ENCODE measurements at regions not wholly inside any gene's neighbourhood (a gene's known extent, or its start where the extent isn't known, plus 50 kb on each side); places are given as distances from the start of the nearest gene placed in this dataset.
A peak's percentile ranks its signal among the peaks of the same experiment; 100 is the strongest.

DNA sequence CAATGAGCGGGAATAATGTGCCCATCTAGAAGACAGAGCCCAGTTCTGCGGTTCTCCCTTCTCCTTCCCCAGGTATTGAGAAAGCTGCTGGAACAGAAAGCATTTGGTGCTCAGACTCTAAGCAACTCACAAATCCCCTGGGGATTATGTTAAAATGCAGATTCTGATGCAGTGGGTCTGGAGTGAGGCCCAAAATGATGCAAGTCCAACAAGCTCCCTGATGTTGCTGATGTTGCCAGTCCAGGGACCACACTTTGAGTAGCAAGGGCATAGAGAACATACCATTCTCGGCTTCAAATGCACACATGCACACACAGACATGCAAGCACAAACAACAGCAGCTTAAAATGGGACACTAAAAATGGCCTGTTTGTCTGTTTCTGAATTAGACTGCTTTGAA lies 274.8 kb upstream of the NCKAP5 start:
- Histone ChIP-seq H3K27ac (ENCODE audit: low read depth in 1 of 2, low read length in 1 of 2) (no peak overlapping the region), H3K27me3 (ENCODE audit: control insufficient read depth in 2 of 2, insufficient read depth in 1 of 2, low read length in 1 of 2) (peaks cover 2 to 4% of the 10 kb centered on the region in 2 donors), H3K36me3 (ENCODE audit: control insufficient read depth in 2 of 2, insufficient read depth in 2 of 2, low read length in 1 of 2) (no peaks in the 10 kb centered on the region), H3K9me3 (ENCODE audit: control insufficient read depth in 2 of 2, insufficient read depth in 1 of 2, low read length in 1 of 2) (no peaks in the 10 kb centered on the region), H3K4me1 (ENCODE audit: control insufficient read depth in 2 of 2, insufficient read depth in 2 of 2, low read length in 2 of 2) (no peaks in the 10 kb centered on the region), H3K4me3 (ENCODE audit: low read length in 2 of 2) (no peak overlapping the region)
- no peak for DNase-seq (ENCODE audit: low read depth in 6 of 9, low spot score in 9 of 9)
- WGBS: 92% methylated on average over 3 of the region's 3 CpGs

- 91% methylated on average over 6 of the region's 6 CpGs for WGBS
- Histone ChIP-seq H3K27ac (ENCODE audit: low read depth in 1 of 2, low read length in 1 of 2) (no peak overlapping the region), H3K36me3 (ENCODE audit: control insufficient read depth in 2 of 2, insufficient read depth in 2 of 2, low read length in 1 of 2) (no peaks in the 10 kb centered on the region), H3K9me3 (ENCODE audit: control insufficient read depth in 2 of 2, insufficient read depth in 1 of 2, low read length in 1 of 2) (no peaks in the 10 kb centered on the region), H3K4me1 (ENCODE audit: control insufficient read depth in 2 of 2, insufficient read depth in 2 of 2, low read length in 2 of 2) (no peaks in the 10 kb centered on the region), H3K27me3 (ENCODE audit: control insufficient read depth in 2 of 2, insufficient read depth in 1 of 2, low read length in 1 of 2) (peaks cover 2 to 4% of the 10 kb centered on the region in 2 donors), H3K4me3 (ENCODE audit: low read length in 2 of 2) (no peak overlapping the region)
- DNase-seq (ENCODE audit: low read depth in 6 of 9, low spot score in 9 of 9): peak in 1 of 9 donors; percentile 3
Observed at GRCh38 chr2:133843551-133843950, 275.3 kb upstream of the NCKAP5 start.

DNA sequence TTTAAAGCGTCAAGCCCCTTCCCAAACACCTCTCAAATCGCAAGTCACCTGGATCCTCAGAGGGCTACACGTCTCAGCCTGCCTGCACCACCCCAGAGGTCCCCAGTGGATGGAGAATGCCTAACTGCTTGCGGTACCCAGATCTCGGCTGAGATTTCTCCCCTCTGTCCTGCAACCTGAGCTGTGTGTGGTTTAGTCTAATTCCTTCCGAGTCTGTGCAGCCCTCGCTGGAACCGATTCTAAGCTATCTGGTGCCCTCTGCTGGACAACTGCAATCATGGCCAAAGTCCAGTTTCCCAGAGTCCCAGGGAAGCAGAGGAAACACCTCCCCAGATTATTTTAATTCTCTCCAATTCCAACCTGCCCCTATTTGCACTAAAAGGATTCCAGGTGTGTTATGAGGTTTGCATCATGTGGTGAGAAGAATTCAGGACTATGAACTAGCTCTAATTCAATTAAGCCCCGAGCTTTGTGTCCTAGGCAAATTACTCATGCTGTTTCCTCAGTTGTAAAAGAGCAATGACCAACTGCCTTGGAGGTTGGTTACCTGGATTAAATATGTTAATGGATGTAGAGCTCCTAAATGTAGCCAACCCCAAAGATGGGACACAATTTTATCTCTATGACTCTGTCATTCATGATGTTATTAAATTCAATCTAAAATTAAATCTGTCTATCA lies 276.1 kb upstream of the NCKAP5 start:
- no peaks in the 10 kb centered on the region for H3K36me3 ChIP-seq (ENCODE audit: control insufficient read depth in 2 of 2, insufficient read depth in 2 of 2, low read length in 1 of 2)
- DNase-seq (ENCODE audit: low read depth in 6 of 9, low spot score in 9 of 9): peak; percentile 14 to 73 (median 33)
- WGBS: 33% methylated on average over 9 of the region's 9 CpGs

DNA sequence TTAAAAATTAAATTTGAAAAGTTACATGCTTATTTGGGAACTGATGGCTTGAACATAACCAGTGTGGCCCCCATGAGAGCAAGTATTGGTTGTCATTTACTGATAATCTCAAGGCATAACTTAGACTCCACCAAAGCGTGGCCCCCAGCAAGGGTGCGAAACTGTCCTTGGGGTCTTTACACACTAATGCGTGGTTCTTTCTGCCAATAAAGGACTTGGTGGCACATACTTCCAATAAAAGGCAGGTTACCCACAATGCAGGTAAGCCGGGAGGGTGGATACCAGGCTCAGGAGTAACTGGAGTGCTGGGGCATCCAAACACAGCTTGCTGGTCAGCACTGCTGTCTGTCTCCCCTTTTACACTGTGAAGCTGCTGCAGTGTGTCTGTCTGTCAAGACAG lies 278.2 kb upstream of the NCKAP5 start:
- Histone ChIP-seq H3K4me3 (ENCODE audit: low read length in 2 of 2) (no peak overlapping the region), H3K9me3 (ENCODE audit: control insufficient read depth in 2 of 2, insufficient read depth in 1 of 2, low read length in 1 of 2) (no peaks in the 10 kb centered on the region), H3K36me3 (ENCODE audit: control insufficient read depth in 2 of 2, insufficient read depth in 2 of 2, low read length in 1 of 2) (no peaks in the 10 kb centered on the region), H3K27ac (ENCODE audit: low read depth in 1 of 2, low read length in 1 of 2) (no peak overlapping the region), H3K4me1 (ENCODE audit: control insufficient read depth in 2 of 2, insufficient read depth in 2 of 2, low read length in 2 of 2) (no peaks in the 10 kb centered on the region), H3K27me3 (ENCODE audit: control insufficient read depth in 2 of 2, insufficient read depth in 1 of 2, low read length in 1 of 2) (peaks cover 2 to 4% of the 10 kb centered on the region in 2 donors)
- 94% methylated on average over 4 of the region's 4 CpGs for WGBS
- DNase-seq (ENCODE audit: low read depth in 6 of 9, low spot score in 9 of 9): no peak

More for the DNA sequence above, 276.1 kb upstream of the NCKAP5 start:
- Histone ChIP-seq H3K4me3 (ENCODE audit: low read length in 2 of 2) (no peak overlapping the region), H3K9me3 (ENCODE audit: control insufficient read depth in 2 of 2, insufficient read depth in 1 of 2, low read length in 1 of 2) (no peaks in the 10 kb centered on the region), H3K27ac (ENCODE audit: low read depth in 1 of 2, low read length in 1 of 2) (no peak overlapping the region), H3K4me1 (ENCODE audit: control insufficient read depth in 2 of 2, insufficient read depth in 2 of 2, low read length in 2 of 2) (no peaks in the 10 kb centered on the region), H3K27me3 (ENCODE audit: control insufficient read depth in 2 of 2, insufficient read depth in 1 of 2, low read length in 1 of 2) (peaks cover 2 to 4% of the 10 kb centered on the region in 2 donors)

GRCh38 chr2:133847591-133847990 lies 279.3 kb upstream of the NCKAP5 start:
- H3K4me1 ChIP-seq (ENCODE audit: control insufficient read depth in 2 of 2, insufficient read depth in 2 of 2, low read length in 2 of 2): no peaks in the 10 kb centered on the region
- WGBS: 96% methylated on average over 5 of the region's 5 CpGs
- DNase-seq (ENCODE audit: low read depth in 6 of 9, low spot score in 9 of 9): no peak

DNA sequence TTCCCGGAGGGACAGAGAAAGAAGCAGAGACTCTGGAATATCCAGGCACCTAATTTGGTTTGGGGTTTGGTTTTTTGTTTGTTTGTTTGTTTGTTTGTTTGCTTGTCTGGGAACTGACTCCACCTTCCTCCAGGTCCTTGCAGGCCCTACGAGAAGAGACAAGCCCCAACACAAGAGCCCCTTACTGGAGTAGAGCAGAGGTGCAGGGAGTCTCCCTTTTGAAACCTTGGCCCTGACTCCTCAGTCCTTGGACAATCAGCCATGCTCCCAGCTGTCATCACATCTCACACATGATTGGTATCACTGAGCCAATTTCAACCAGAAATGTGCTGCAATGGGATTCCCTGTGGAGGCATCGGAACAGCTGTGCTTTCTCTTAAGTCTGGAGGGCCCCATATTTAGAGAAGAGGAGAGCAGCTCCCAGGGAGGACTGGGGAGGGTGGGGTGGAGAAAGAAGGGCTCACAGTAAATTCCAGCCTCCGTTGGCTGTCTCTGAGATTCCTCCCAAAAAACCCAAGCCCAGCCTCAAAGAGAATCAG lies 279.9 kb upstream of the NCKAP5 start:
- no peak overlapping the region for H3K27ac ChIP-seq (ENCODE audit: low read depth in 1 of 2, low read length in 1 of 2)
- no peak overlapping the region for H3K4me3 ChIP-seq (ENCODE audit: low read length in 2 of 2)
- no peak for DNase-seq (ENCODE audit: low read depth in 6 of 9, low spot score in 9 of 9)
- whole genome bisulfite sequencing: 82% methylated on average over 4 of the region's 4 CpGs
- no peaks in the 10 kb centered on the region for H3K36me3 ChIP-seq (ENCODE audit: control insufficient read depth in 2 of 2, insufficient read depth in 2 of 2, low read length in 1 of 2)
- H3K9me3 ChIP-seq (ENCODE audit: control insufficient read depth in 2 of 2, insufficient read depth in 1 of 2, low read length in 1 of 2): no peaks in the 10 kb centered on the region
- no peaks in the 10 kb centered on the region for H3K4me1 ChIP-seq (ENCODE audit: control insufficient read depth in 2 of 2, insufficient read depth in 2 of 2, low read length in 2 of 2)
- peaks cover 2 to 4% of the 10 kb centered on the region in 2 donors for H3K27me3 ChIP-seq (ENCODE audit: control insufficient read depth in 2 of 2, insufficient read depth in 1 of 2, low read length in 1 of 2)

More at GRCh38 chr2:133847591-133847990, 279.3 kb upstream of the NCKAP5 start:
- Histone ChIP-seq H3K9me3 (ENCODE audit: control insufficient read depth in 2 of 2, insufficient read depth in 1 of 2, low read length in 1 of 2) (no peaks in the 10 kb centered on the region), H3K36me3 (ENCODE audit: control insufficient read depth in 2 of 2, insufficient read depth in 2 of 2, low read length in 1 of 2) (no peaks in the 10 kb centered on the region), H3K27me3 (ENCODE audit: control insufficient read depth in 2 of 2, insufficient read depth in 1 of 2, low read length in 1 of 2) (peaks cover 2 to 4% of the 10 kb centered on the region in 2 donors), H3K27ac (ENCODE audit: low read depth in 1 of 2, low read length in 1 of 2) (no peak overlapping the region), H3K4me3 (ENCODE audit: low read length in 2 of 2) (no peak overlapping the region)

DNA sequence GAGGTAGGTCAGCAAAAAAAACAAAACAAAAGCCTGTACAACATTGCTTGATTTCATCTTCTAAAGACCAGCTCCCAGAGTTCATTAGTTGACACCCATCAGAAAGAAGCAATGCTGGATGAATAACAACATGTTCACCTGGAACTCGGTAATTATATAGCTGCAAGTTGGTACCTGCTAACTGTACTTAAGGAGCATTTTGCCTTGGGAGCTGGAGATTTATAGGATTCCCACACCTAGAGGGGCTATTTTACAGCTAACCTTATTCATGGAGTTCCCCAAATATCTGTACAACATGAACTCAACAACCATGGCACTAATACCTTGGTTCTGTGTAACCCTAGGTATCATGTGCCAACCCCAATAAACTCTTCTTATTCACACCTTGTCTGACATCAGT lies 281.1 kb upstream of the NCKAP5 start:
- DNase-seq (ENCODE audit: low read depth in 6 of 9, low spot score in 9 of 9): no peak
- H3K36me3 ChIP-seq (ENCODE audit: control insufficient read depth in 2 of 2, insufficient read depth in 2 of 2, low read length in 1 of 2): no peaks in the 10 kb centered on the region
- H3K27ac ChIP-seq (ENCODE audit: low read depth in 1 of 2, low read length in 1 of 2): no peak overlapping the region
- H3K4me3 ChIP-seq (ENCODE audit: low read length in 2 of 2): no peak overlapping the region
- H3K27me3 ChIP-seq (ENCODE audit: control insufficient read depth in 2 of 2, insufficient read depth in 1 of 2, low read length in 1 of 2): peaks cover 0 to 4% of the 10 kb centered on the region in 2 donors
- no peaks in the 10 kb centered on the region for H3K9me3 ChIP-seq (ENCODE audit: control insufficient read depth in 2 of 2, insufficient read depth in 1 of 2, low read length in 1 of 2)
- no peaks in the 10 kb centered on the region for H3K4me1 ChIP-seq (ENCODE audit: control insufficient read depth in 2 of 2, insufficient read depth in 2 of 2, low read length in 2 of 2)
- WGBS: 94% methylated on average over 1 of the region's 1 CpG

GRCh38 chr2:133854603-133855200 lies 286.4 kb upstream of the NCKAP5 start:
- Histone ChIP-seq H3K27me3 (ENCODE audit: control insufficient read depth in 2 of 2, insufficient read depth in 1 of 2, low read length in 1 of 2) (no peaks in the 10 kb centered on the region), H3K27ac (ENCODE audit: low read depth in 1 of 2, low read length in 1 of 2) (no peak overlapping the region), H3K4me3 (ENCODE audit: low read length in 2 of 2) (no peak overlapping the region), H3K36me3 (ENCODE audit: control insufficient read depth in 2 of 2, insufficient read depth in 2 of 2, low read length in 1 of 2) (no peaks in the 10 kb centered on the region), H3K9me3 (ENCODE audit: control insufficient read depth in 2 of 2, insufficient read depth in 1 of 2, low read length in 1 of 2) (no peaks in the 10 kb centered on the region), H3K4me1 (ENCODE audit: control insufficient read depth in 2 of 2, insufficient read depth in 2 of 2, low read length in 2 of 2) (no peaks in the 10 kb centered on the region)
- no peak for DNase-seq (ENCODE audit: low read depth in 6 of 9, low spot score in 9 of 9)
- WGBS: 89% methylated on average over 5 of the region's 5 CpGs

DNA sequence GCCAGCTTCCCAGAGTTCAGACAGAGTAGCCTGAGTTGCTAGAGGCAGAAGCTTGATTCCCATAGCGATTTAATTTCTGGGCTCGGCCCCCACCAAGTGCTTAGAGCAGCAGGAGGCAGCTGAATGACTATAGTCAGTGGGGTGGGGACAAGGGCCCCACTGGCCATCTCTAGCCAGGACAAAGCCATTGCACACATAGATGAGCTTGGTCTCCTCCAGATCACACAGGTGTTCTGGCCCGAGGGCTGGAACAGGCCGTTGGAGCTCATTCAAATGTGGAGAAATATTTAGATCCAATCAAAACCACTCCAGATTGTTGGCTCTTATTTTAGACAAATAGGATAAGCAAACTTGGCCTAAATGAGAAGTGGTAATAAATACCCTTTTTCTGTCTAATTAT lies 287.3 kb upstream of the NCKAP5 start:
- H3K4me3 ChIP-seq (ENCODE audit: low read length in 2 of 2): no peak overlapping the region
- no peaks in the 10 kb centered on the region for H3K36me3 ChIP-seq (ENCODE audit: control insufficient read depth in 2 of 2, insufficient read depth in 2 of 2, low read length in 1 of 2)
- H3K27me3 ChIP-seq (ENCODE audit: control insufficient read depth in 2 of 2, insufficient read depth in 1 of 2, low read length in 1 of 2): no peaks in the 10 kb centered on the region
- 93% methylated on average over 4 of the region's 4 CpGs for WGBS
- no peaks in the 10 kb centered on the region for H3K4me1 ChIP-seq (ENCODE audit: control insufficient read depth in 2 of 2, insufficient read depth in 2 of 2, low read length in 2 of 2)
- no peaks in the 10 kb centered on the region for H3K9me3 ChIP-seq (ENCODE audit: control insufficient read depth in 2 of 2, insufficient read depth in 1 of 2, low read length in 1 of 2)
- no peak overlapping the region for H3K27ac ChIP-seq (ENCODE audit: low read depth in 1 of 2, low read length in 1 of 2)
- DNase-seq (ENCODE audit: low read depth in 6 of 9, low spot score in 9 of 9): no peak
